HEK293 (cell line): ENCODE measurements at regions not wholly inside any gene's neighbourhood (a gene's known extent, or its start where the extent isn't known, plus 50 kb on each side); places are given as distances from the start of the nearest gene placed in this dataset.

ENCODE experiments used
- CTCF ChIP-seq: fragments of 450-650 bp; formaldehyde crosslinking; IDR thresholded peaks from 2 replicates; pipeline ENCODE4 v1.5.1; 2016; ENCODE audit warnings: missing biosample characterization, missing genetic modification characterization
- KLF10 ChIP-seq: fragments of 450-650 bp; IDR thresholded peaks from 2 replicates; pipeline ENCODE4 v1.5.1; 2018; ENCODE audit warnings: missing biosample characterization, mild to moderate bottlenecking, missing genetic modification characterization
- REST ChIP-seq: fragments of 450-650 bp; formaldehyde crosslinking; IDR thresholded peaks from 2 replicates; pipeline ENCODE4 v1.5.1; 2016; ENCODE audit warnings: missing biosample characterization, missing genetic modification characterization
- TCF7L2 ChIP-seq: IDR thresholded peaks from 2 replicates; pipeline ENCODE4 v1.6.1; 2011; ENCODE audit warnings: low read depth, mild to moderate bottlenecking, inconsistent platforms, low read length, moderate library complexity, borderline replicate concordance
- ZBTB11 ChIP-seq: fragments of 450-650 bp; formaldehyde crosslinking; conservative IDR thresholded peaks from 2 replicates; pipeline ENCODE4 v1.5.1; 2016; ENCODE audit warnings: low read depth, missing biosample characterization, missing genetic modification characterization
- ZBTB26 ChIP-seq: fragments of 450-650 bp; formaldehyde crosslinking; optimal IDR thresholded peaks from 2 replicates; pipeline ENCODE3; 2016; ENCODE audit warnings: missing biosample characterization, mild to moderate bottlenecking, missing genetic modification characterization
- ZFP69B ChIP-seq: fragments of 450-650 bp; formaldehyde crosslinking; IDR thresholded peaks from 2 replicates; pipeline ENCODE4 v1.5.1; 2016; ENCODE audit warnings: missing biosample characterization, missing genetic modification characterization
- ZNF114 ChIP-seq: fragments of 450-650 bp; formaldehyde crosslinking; IDR thresholded peaks from 2 replicates; pipeline ENCODE4 v1.5.0; 2017; ENCODE audit warnings: missing biosample characterization, missing genetic modification characterization
- ZNF202 ChIP-seq: fragments of 450-650 bp; formaldehyde crosslinking; IDR thresholded peaks from 2 replicates; pipeline ENCODE4 v1.5.1; 2016; ENCODE audit warnings: missing biosample characterization, missing genetic modification characterization, borderline replicate concordance
- ZNF394 ChIP-seq: fragments of 450-650 bp; formaldehyde crosslinking; IDR thresholded peaks from 2 replicates; pipeline ENCODE4 v1.5.1; 2016; ENCODE audit warnings: missing biosample characterization, missing genetic modification characterization, mild to moderate bottlenecking, moderate library complexity, borderline replicate concordance
- ZNF561 ChIP-seq: fragments of 450-650 bp; IDR thresholded peaks from 2 replicates; pipeline ENCODE4 v1.5.1; 2018; ENCODE audit warnings: missing biosample characterization, missing genetic modification characterization, borderline replicate concordance
- ZNF792 ChIP-seq: fragments of 450-650 bp; formaldehyde crosslinking; IDR thresholded peaks from 2 replicates; pipeline ENCODE4 v1.5.1; 2016; ENCODE audit warnings: missing biosample characterization, missing genetic modification characterization

- TF ChIP-seq REST (tag by site-specific recombination), result no peak
- TF ChIP-seq ZNF114 (tag by site-specific recombination), result no peak
- TF ChIP-seq ZBTB26 (tag by site-specific recombination), result no peak
- no peak for TF ChIP-seq CTCF (tag by site-specific recombination)
- TF ChIP-seq KLF10, result no peak
- TF ChIP-seq TCF7L2, result no peak
- TF ChIP-seq ZFP69B (tag by site-specific recombination), result no peak
- no peak for TF ChIP-seq ZBTB11 (tag by site-specific recombination)
- no peak for TF ChIP-seq ZNF202 (tag by site-specific recombination)
- TF ChIP-seq ZNF561 (tag by site-specific recombination), result no peak
- TF ChIP-seq ZNF792 (tag by site-specific recombination), result no peak
- no peak for TF ChIP-seq ZNF394
Observed at GRCh38 chr9:33633636-33634035, 109.6 kb downstream of the ANKRD18B start.
